ENCODE measurements at regions not wholly inside any gene's neighbourhood (a gene's known extent, or its start where the extent isn't known, plus 50 kb on each side); places are given as distances from the start of the nearest gene placed in this dataset.

GRCh38 chr17:55617441-55617840 is 105.2 kb downstream of the TMEM100 start:
- CTCF ChIA-PET = interaction anchor here (0.5 to 1.0 kb wide), 2 partner anchors 24 to 92 kb away, joined by 3 to 4 read pairs; no protein-coding TSS in a partner anchor
- POLR2A ChIA-PET = no interaction called here

GRCh38 chr17:55614061-55614460 is 102.8 kb upstream of the SMIM36 start:
- H3K27ac ChIP-seq (ENCODE audit: extremely low read depth, low read depth, low read length) = no peak overlapping the region
- H3K4me1 ChIP-seq (ENCODE audit: control insufficient read depth, insufficient read depth, low read length) = no peaks in the 10 kb centered on the region
- CTCF ChIA-PET = interaction anchor here (2.9 kb wide), 1 partner anchor 13 kb away, joined by 13 read pairs; no protein-coding TSS in a partner anchor
- H3K9me3 ChIP-seq (ENCODE audit: control insufficient read depth, insufficient read depth, low read depth, low read length) = no peaks in the 10 kb centered on the region
- H3K4me3 ChIP-seq (ENCODE audit: low read depth, low read length) = no peak overlapping the region
- POLR2A ChIA-PET = no interaction called here
- H3K36me3 ChIP-seq (ENCODE audit: control insufficient read depth in 2 of 2, insufficient read depth in 1 of 2, low read length in 2 of 2) = no peaks in the 10 kb centered on the region
- TF ChIP-seq, protein P1, sequence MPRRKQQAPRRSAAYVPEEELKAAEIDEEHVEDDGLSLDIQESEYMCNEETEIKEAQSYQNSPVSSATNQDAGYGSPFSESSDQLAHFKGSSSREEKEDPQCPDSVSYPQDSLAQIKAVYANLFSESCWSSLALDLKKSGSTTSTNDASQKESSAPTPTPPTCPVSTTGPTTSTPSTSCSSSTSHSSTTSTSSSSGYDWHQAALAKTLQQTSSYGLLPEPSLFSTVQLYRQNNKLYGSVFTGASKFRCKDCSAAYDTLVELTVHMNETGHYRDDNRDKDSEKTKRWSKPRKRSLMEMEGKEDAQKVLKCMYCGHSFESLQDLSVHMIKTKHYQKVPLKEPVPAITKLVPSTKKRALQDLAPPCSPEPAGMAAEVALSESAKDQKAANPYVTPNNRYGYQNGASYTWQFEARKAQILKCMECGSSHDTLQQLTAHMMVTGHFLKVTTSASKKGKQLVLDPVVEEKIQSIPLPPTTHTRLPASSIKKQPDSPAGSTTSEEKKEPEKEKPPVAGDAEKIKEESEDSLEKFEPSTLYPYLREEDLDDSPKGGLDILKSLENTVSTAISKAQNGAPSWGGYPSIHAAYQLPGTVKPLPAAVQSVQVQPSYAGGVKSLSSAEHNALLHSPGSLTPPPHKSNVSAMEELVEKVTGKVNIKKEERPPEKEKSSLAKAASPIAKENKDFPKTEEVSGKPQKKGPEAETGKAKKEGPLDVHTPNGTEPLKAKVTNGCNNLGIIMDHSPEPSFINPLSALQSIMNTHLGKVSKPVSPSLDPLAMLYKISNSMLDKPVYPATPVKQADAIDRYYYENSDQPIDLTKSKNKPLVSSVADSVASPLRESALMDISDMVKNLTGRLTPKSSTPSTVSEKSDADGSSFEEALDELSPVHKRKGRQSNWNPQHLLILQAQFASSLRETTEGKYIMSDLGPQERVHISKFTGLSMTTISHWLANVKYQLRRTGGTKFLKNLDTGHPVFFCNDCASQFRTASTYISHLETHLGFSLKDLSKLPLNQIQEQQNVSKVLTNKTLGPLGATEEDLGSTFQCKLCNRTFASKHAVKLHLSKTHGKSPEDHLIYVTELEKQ (tag by site-specific recombination; IDR thresholded peaks at IDR 0.05; ENCODE audit: borderline replicate concordance) = no peak
- TF ChIP-seq ZNF830 (tag by site-specific recombination; IDR thresholded peaks at IDR 0.05; ENCODE audit: low read depth) (no peak), ZNF391 (tag by site-specific recombination; IDR thresholded peaks at IDR 0.05; ENCODE audit: borderline replicate concordance, low read depth) (no peak), ZNF571 (tag by site-specific recombination; IDR thresholded peaks at IDR 0.05) (no peak), TCF7L2 (IDR thresholded peaks at IDR 0.05; ENCODE audit: borderline replicate concordance, low read depth, low read length) (no peak), ZNF266 (tag by site-specific recombination; IDR thresholded peaks at IDR 0.05; ENCODE audit: low read depth) (no peak), MEIS1 (CRISPR knock-in tag; IDR thresholded peaks at IDR 0.05; ENCODE audit: borderline replicate concordance) (no peak), ZNF585B (tag by site-specific recombination; IDR thresholded peaks at IDR 0.05) (no peak), ZNF660 (tag by site-specific recombination; IDR thresholded peaks at IDR 0.05) (no peak), ZNF354C (tag by site-specific recombination; IDR thresholded peaks at IDR 0.05; ENCODE audit: borderline replicate concordance, low read depth) (no peak)
- TF ChIP-seq, protein P2, sequence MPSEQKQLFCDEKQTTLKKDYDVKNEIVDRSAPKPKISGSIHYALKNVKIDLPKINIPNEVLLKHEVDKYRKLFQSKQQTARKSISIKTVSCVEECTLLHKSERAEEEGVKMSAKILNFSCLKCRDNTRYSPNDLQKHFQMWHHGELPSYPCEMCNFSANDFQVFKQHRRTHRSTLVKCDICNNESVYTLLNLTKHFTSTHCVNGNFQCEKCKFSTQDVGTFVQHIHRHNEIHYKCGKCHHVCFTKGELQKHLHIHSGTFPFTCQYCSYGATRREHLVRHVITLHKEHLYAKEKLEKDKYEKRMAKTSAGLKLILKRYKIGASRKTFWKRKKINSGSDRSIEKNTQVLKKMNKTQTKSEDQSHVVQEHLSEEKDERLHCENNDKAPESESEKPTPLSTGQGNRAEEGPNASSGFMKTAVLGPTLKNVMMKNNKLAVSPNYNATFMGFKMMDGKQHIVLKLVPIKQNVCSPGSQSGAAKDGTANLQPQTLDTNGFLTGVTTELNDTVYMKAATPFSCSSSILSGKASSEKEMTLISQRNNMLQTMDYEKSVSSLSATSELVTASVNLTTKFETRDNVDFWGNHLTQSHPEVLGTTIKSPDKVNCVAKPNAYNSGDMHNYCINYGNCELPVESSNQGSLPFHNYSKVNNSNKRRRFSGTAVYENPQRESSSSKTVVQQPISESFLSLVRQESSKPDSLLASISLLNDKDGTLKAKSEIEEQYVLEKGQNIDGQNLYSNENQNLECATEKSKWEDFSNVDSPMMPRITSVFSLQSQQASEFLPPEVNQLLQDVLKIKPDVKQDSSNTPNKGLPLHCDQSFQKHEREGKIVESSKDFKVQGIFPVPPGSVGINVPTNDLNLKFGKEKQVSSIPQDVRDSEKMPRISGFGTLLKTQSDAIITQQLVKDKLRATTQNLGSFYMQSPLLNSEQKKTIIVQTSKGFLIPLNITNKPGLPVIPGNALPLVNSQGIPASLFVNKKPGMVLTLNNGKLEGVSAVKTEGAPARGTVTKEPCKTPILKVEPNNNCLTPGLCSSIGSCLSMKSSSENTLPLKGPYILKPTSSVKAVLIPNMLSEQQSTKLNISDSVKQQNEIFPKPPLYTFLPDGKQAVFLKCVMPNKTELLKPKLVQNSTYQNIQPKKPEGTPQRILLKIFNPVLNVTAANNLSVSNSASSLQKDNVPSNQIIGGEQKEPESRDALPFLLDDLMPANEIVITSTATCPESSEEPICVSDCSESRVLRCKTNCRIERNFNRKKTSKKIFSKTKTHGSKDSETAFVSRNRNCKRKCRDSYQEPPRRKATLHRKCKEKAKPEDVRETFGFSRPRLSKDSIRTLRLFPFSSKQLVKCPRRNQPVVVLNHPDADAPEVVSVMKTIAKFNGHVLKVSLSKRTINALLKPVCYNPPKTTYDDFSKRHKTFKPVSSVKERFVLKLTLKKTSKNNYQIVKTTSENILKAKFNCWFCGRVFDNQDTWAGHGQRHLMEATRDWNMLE (tag by site-specific recombination; conservative IDR thresholded peaks at IDR 0.05; ENCODE audit: low read depth) = no peak

More at GRCh38 chr17:55617441-55617840, 105.2 kb downstream of the TMEM100 start:
- TF ChIP-seq ZNF341 (tag by site-specific recombination; IDR thresholded peaks at IDR 0.05; ENCODE audit: low read depth) (no peak), ZNF513 (tag by site-specific recombination; IDR thresholded peaks at IDR 0.05) (no peak), KLF7 (tag by site-specific recombination; IDR thresholded peaks at IDR 0.05; ENCODE audit: borderline replicate concordance) (no peak), ZNF660 (tag by site-specific recombination; IDR thresholded peaks at IDR 0.05) (no peak), ZNF112 (tag by site-specific recombination; IDR thresholded peaks at IDR 0.05) (no peak), ZNF658 (tag by site-specific recombination; IDR thresholded peaks at IDR 0.05) (no peak), ZNF521 (tag by site-specific recombination; IDR thresholded peaks at IDR 0.05) (no peak), PBX3 (CRISPR knock-in tag; IDR thresholded peaks at IDR 0.05) (no peak), ZNF155 (tag by site-specific recombination; IDR thresholded peaks at IDR 0.05) (no peak), ZFHX2 (tag by site-specific recombination; conservative IDR thresholded peaks at IDR 0.05) (no peak), ZNF214 (tag by site-specific recombination; IDR thresholded peaks at IDR 0.05; ENCODE audit: borderline replicate concordance) (no peak), ZNF701 (tag by site-specific recombination; IDR thresholded peaks at IDR 0.05) (no peak), ZNF548 (tag by site-specific recombination; IDR thresholded peaks at IDR 0.05) (no peak)
- TF ChIP-seq, protein P3, sequence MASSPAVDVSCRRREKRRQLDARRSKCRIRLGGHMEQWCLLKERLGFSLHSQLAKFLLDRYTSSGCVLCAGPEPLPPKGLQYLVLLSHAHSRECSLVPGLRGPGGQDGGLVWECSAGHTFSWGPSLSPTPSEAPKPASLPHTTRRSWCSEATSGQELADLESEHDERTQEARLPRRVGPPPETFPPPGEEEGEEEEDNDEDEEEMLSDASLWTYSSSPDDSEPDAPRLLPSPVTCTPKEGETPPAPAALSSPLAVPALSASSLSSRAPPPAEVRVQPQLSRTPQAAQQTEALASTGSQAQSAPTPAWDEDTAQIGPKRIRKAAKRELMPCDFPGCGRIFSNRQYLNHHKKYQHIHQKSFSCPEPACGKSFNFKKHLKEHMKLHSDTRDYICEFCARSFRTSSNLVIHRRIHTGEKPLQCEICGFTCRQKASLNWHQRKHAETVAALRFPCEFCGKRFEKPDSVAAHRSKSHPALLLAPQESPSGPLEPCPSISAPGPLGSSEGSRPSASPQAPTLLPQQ (tag by site-specific recombination; IDR thresholded peaks at IDR 0.05) = no peak
- H3K4me1 ChIP-seq (ENCODE audit: control insufficient read depth, insufficient read depth, low read length) = no peaks in the 10 kb centered on the region
- H3K36me3 ChIP-seq (ENCODE audit: control insufficient read depth in 2 of 2, insufficient read depth in 1 of 2, low read length in 2 of 2) = no peaks in the 10 kb centered on the region
- no peak overlapping the region for H3K4me3 ChIP-seq (ENCODE audit: low read depth, low read length)
- H3K27ac ChIP-seq (ENCODE audit: extremely low read depth, low read depth, low read length) = no peak overlapping the region
- no peaks in the 10 kb centered on the region for H3K9me3 ChIP-seq (ENCODE audit: control insufficient read depth, insufficient read depth, low read depth, low read length)

Data from HEK293 (cell line).